IMR-90 (cell line): ENCODE measurements at regions not wholly inside any gene's neighbourhood (a gene's known extent, or its start where the extent isn't known, plus 50 kb on each side); places are given as distances from the start of the nearest gene placed in this dataset.

ENCODE experiments used
- POLR2A ChIP-seq: IDR thresholded peaks from 2 replicates; pipeline ENCODE4 v1.6.1; 2012; ENCODE audit warnings: mild to moderate bottlenecking, low read depth, low read length
- RAD21 ChIP-seq: IDR thresholded peaks from 2 replicates; pipeline ENCODE4 v1.6.1; 2012; ENCODE audit warnings: low read length, improper control_type of control experiment
- RFX5 ChIP-seq: IDR thresholded peaks from 2 replicates; pipeline ENCODE4 v1.8.0; 2012; ENCODE audit warnings: low read depth, mild to moderate bottlenecking, low read length, moderate library complexity
- TF ChIP-seq, protein P1 (sequence below): conservative IDR thresholded peaks from 2 replicates; pipeline ENCODE4 v1.5.1; 2012; ENCODE audit warnings: mild to moderate bottlenecking, low read depth, low read length, improper control_type of control experiment

DNA sequence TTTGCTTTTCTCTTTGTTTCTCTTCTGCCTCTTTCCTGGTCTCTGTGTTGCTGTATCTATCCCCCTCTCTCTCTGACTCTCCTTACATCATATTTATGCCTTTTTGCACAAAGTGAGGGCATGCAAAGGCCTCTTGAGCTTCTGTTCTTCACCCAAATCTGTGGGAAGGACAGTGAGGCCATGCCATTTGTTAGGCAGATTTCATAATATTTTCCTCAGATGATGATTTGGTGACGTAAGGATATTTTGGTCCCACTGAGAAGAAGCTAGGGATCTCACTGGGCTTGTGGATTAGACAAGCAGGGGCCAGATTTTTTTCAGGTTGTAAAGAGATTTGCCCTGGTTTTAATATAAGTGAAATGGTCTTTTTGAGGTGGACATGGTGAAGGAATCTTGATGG is 249.4 kb upstream of the USP24 start:
- TF ChIP-seq, protein P1, sequence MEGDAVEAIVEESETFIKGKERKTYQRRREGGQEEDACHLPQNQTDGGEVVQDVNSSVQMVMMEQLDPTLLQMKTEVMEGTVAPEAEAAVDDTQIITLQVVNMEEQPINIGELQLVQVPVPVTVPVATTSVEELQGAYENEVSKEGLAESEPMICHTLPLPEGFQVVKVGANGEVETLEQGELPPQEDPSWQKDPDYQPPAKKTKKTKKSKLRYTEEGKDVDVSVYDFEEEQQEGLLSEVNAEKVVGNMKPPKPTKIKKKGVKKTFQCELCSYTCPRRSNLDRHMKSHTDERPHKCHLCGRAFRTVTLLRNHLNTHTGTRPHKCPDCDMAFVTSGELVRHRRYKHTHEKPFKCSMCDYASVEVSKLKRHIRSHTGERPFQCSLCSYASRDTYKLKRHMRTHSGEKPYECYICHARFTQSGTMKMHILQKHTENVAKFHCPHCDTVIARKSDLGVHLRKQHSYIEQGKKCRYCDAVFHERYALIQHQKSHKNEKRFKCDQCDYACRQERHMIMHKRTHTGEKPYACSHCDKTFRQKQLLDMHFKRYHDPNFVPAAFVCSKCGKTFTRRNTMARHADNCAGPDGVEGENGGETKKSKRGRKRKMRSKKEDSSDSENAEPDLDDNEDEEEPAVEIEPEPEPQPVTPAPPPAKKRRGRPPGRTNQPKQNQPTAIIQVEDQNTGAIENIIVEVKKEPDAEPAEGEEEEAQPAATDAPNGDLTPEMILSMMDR, result no peak
- TF ChIP-seq RAD21 (no peak), RFX5 (no peak), POLR2A (no peak)
